Fibroblast of villous mesenchyme (primary cell): ENCODE measurements at regions not wholly inside any gene's neighbourhood (a gene's known extent, or its start where the extent isn't known, plus 50 kb on each side); places are given as distances from the start of the nearest gene placed in this dataset.
"Not testable (repeated sequence)": the region's sequence is repeated elsewhere in the genome, so short reads cannot be mapped to it uniquely, and the experiment has no call there.

Source experiments
- DNase-seq: peaks from one replicate; pipeline ENCODE4 v3.0.0-alpha.2; 2010; ENCODE audit warnings: low read depth
- H3K4me3 ChIP-seq: 2 replicates; pipeline ENCODE4 v1.5.1; 2011; ENCODE audit warnings: low read depth, mild to moderate bottlenecking, low read length
- TF ChIP-seq, protein P1 (sequence below): IDR thresholded peaks from 2 replicates; pipeline ENCODE4 v1.5.1; 2012; ENCODE audit warnings: low read depth, mild to moderate bottlenecking, low read length; ENCODE audit not compliant: insufficient read depth

DNA sequence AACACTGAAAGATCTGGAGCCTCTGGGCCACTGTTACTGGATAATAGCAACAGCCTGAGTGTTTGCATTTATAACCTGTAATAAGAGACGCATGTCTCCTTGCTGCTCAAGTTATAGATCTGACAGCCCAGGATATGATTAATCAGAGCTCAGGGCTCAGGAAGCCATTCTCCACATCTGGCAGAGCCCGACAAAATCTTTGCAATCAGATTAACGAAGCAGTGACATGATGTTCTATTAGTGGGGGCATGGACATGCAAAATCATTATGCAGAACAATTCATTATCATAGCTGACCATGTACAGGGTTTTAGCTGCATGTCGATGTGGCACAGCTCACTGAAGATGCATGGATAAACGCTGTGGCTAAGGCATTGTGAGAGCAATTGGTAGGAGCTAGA is 730.3 kb downstream of the ZNF385D start:
- TF ChIP-seq, protein P1, sequence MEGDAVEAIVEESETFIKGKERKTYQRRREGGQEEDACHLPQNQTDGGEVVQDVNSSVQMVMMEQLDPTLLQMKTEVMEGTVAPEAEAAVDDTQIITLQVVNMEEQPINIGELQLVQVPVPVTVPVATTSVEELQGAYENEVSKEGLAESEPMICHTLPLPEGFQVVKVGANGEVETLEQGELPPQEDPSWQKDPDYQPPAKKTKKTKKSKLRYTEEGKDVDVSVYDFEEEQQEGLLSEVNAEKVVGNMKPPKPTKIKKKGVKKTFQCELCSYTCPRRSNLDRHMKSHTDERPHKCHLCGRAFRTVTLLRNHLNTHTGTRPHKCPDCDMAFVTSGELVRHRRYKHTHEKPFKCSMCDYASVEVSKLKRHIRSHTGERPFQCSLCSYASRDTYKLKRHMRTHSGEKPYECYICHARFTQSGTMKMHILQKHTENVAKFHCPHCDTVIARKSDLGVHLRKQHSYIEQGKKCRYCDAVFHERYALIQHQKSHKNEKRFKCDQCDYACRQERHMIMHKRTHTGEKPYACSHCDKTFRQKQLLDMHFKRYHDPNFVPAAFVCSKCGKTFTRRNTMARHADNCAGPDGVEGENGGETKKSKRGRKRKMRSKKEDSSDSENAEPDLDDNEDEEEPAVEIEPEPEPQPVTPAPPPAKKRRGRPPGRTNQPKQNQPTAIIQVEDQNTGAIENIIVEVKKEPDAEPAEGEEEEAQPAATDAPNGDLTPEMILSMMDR = no peak
- DNase-seq = no peak
- H3K4me3 ChIP-seq = no peak overlapping the region

DNA sequence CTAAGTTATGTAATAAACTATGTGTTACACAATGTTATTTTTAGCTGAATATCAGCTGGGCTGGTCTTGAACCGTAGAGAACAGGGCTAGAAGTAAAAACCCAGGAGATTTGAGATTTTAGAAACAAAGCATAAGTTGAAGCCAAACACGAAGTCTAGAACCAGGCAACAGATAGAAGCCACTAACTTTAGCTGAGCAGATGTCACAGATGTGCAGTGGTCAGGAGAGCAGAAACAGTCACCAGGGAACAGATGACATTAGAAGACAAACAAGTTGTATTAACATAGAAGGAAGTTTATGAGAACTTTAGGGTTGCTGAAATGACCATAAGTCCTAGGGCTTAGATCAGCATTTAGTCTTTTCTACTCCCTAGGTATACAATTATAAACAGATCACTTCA is 731.0 kb downstream of the ZNF385D start:
- no peak overlapping the region for H3K4me3 ChIP-seq
- TF ChIP-seq, protein P1 = no peak
- no peak for DNase-seq

DNA sequence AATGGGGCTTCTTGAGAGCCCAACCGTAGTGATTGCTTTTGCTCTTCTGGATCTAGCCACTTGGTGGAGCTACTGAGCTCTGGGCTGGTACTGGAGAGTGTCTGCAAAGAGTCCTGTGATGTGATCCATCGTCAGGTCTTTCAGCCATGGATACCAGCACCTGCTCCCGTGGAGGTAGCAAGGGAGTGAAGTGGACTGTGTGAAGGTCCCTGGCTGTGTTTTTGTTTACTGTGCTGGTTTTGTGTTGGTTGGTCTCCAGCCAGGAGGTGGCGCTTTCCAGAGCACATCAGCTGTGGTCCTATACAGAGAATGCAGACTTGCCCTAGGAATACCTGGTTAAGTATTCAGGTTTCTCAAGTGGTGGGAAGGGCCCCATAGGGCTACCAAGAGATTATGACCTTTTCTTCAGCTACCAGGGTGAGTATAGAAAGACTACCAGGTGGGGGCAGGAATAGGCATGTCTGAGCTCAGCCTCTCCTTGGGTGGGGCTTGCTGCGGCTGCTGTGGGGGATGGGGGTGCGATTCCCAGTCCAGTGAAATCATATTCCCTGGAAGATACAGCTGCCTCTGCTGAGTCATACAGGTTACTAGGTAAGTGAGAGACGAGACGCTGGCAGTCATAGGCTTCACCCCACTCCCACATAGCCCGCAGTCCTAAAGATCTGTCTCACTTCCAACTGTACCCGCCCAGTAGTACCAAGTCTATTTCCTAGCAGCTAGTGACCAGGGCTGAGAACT is 733.7 kb downstream of the ZNF385D start:
- no peak for DNase-seq
- TF ChIP-seq, protein P1 = peak; percentile 21
- no peak overlapping the region for H3K4me3 ChIP-seq

DNA sequence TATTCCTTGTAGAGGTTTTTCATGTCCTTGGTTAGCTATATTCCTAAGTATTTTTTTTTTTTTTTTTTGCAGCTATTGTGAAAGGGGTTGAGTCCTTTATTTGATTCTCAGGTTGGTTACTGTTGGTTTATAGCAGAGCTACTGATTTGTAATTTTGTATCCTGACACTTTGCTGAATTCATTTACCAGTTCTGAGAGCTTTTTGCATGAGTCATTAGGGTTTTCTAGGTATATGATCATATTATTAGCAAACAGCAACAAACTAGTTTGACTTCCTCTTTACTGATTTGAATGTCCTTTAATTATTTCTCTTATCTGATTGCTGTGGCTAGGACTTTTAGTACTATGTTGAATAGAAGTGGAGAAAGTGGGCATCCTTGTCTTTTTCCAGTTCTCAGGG is 737.4 kb downstream of the ZNF385D start:
- DNase-seq = no peak
- TF ChIP-seq, protein P1 = no peak
- no peak overlapping the region for H3K4me3 ChIP-seq

DNA sequence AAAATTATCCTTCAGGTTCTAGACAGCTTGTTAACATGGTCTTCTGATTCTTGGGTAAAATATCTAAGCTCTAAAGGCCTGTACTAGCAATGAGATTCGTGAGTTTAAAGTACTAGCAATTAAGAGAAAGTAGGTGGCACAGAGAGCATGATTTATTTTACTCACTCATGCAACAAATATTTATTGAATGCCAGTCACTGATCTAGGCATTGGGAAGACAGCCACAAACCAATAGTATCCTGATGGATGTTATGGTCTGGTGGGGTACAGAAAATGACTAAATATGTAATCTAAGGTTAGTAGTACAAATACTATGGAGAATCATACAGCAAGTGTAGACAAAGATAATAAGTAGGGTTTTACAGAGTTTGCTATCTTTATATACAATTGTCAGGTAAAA is 751.3 kb downstream of the ZNF385D start:
- TF ChIP-seq, protein P1 = no peak
- peak; percentile 2 for DNase-seq
- no peak overlapping the region for H3K4me3 ChIP-seq

DNA sequence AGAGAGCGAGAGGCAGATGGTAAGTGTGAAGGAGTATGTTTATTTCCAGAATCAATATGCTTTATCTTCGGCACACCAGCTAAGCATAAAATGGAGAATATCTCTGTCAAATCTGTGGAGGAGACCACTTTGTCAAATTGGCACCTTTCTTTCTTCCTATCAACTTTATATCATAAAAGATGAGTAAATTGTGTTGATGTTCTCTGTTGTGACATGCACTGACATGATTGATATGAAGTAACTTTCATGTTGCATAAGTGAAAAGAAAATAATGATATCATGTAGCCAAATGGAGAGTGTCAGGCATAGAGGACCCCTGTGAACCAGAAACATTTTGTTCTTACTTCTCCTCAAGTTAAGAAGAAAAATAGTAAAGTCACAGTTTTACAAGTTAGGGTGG is 753.8 kb downstream of the ZNF385D start:
- no peak overlapping the region for H3K4me3 ChIP-seq
- TF ChIP-seq, protein P1 = no peak
- DNase-seq = no peak

DNA sequence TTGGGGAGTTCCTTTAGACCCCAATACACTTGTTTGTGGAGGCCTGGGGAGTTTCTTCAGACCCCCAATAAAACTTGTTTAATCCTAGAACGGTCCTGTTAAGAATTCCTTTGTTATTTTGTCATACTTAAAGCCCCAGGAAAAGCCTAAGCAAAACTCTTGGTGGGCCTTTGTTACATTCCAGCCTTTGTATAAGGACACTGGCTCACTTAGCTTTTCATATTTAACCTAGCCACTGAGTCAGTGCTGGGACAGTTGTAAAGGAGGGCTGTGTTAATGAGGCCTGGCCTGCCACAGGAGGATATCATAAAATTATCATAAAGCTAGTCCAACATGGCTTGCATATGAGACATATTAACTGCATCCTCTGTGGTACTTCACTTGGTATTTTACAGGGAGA is 760.1 kb downstream of the ZNF385D start:
- TF ChIP-seq, protein P1 = no peak
- H3K4me3 ChIP-seq = no peak overlapping the region
- no peak for DNase-seq

DNA sequence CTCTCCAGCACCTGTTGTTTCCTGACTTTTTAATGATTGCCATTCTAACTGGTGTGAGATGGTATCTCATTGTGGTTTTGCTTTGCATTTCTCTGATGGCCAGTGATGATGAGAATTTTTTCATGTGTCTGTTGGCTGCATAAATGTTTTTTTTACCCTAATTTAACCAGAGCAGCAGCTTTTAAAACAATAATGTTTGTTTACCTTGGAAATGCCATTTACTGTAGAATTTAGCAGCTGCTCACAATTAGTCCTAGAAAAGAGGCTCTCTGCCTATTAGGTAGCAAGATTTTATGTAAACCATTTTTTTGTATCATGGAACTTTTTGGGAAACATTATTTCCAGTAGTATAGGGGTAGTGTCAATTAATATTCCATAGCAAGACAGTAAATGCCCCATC is 761.4 kb downstream of the ZNF385D start:
- not testable (repeated sequence) for H3K4me3 ChIP-seq, DNase-seq
